Transverse colon (tissue), 3 donors: ENCODE measurements at regions not wholly inside any gene's neighbourhood (a gene's known extent, or its start where the extent isn't known, plus 50 kb on each side); places are given as distances from the start of the nearest gene placed in this dataset.

Source experiments
- CTCF ChIP-seq, 5 experiments: fragments of 200-600 bp in 3 of 5; fragments of 450-650 bp in 2 of 5; sonication (generic) in 3 of 5; IDR thresholded peaks; 1 replicate in 2 of 5; 2 replicates in 3 of 5; pipeline ENCODE4 v1.5.1; 2016 to 2017; ENCODE audit warnings: antibody characterized with exemption in 5 of 5, inconsistent platforms in 3 of 5, mild to moderate bottlenecking in 2 of 5, moderate library complexity in 1 of 5
- EP300 ChIP-seq: sonication (generic); formaldehyde crosslinking; IDR thresholded peaks from one replicate; pipeline ENCODE4 v1.6.1; 2017; ENCODE audit warnings: antibody characterized with exemption, low read depth

- TF ChIP-seq CTCF (IDR thresholded peaks at IDR 0.05) (no peak), EP300 (no peak)
Measured at GRCh38 chr9:16308645-16309044, 561.8 kb downstream of the BNC2 start.
